HepG2 (cell line): ENCODE measurements at regions not wholly inside any gene's neighbourhood (a gene's known extent, or its start where the extent isn't known, plus 50 kb on each side); places are given as distances from the start of the nearest gene placed in this dataset.

Experiments used
- ATAC-seq: fragments of 200-7000 bp; cut with Tn5 transposase; 3 replicates; pipeline ENCODE4 v1.9.1; 2020; ENCODE audit warnings: mild to moderate bottlenecking, moderate library complexity
- BruUV-seq: library from RNA; stranded (reverse); fragments of 400-500 nt; replicated peaks from 2 replicates; lab custom pipeline; 2021; lab: Mats Ljungman, UMichigan
- CTCF ChIA-PET: fragments of 300-600 bp; formaldehyde crosslinking; extraction: SDS; loops from one replicate; lab custom pipeline; 2021; ENCODE audit warnings: low total read pairs, inconsistent platforms, low intra/inter-chr PET ratio; lab: Yijun Ruan, JAX
- POLR2A ChIA-PET: fragments of 350-600 bp; sonication (Branson Sonifier 250); formaldehyde crosslinking; loops from one replicate; lab custom pipeline; 2020; ENCODE audit warnings: antibody characterized with exemption, inconsistent platforms; lab: Yijun Ruan, JAX
- DNase-seq: peaks from one replicate; pipeline ENCODE4 v3.0.0-alpha.2; 2015; ENCODE audit warnings: low spot score
- FAIRE-seq: peaks from 3 replicates; lab custom pipeline; 2011; peaks lifted over from hg19 to GRCh38; lab: Jason Lieb, UNC
- H2AFZ ChIP-seq: one replicate; pipeline ENCODE4 v1.6.1; 2011; ENCODE audit warnings: low read length, inconsistent platforms
- H3K27ac ChIP-seq: fragments of 300-600 bp; 3 replicates; pipeline ENCODE4 v1.8.0; 2011; ENCODE audit warnings: mixed run types, mild to moderate bottlenecking, mixed read lengths, low read length, inconsistent platforms; ENCODE audit not compliant: insufficient read depth; ENCODE audit errors: extremely low read length
- H3K27me3 ChIP-seq, 2 experiments: fragments of 200-600 bp in 1 of 2; 2 replicates in 1 of 2; 3 replicates in 1 of 2; pipeline versions ENCODE4 v1.6.0 to v1.8.0; 2011; ENCODE audit warnings: low read length in 2 of 2, mild to moderate bottlenecking in 2 of 2, moderate library complexity in 2 of 2, inconsistent platforms in 1 of 2; ENCODE audit not compliant: insufficient read depth in 2 of 2, control insufficient read depth in 1 of 2
- H3K36me3 ChIP-seq, 2 experiments: fragments of 200-600 bp in 1 of 2; replicated peaks in 1 of 2; 2 replicates in 1 of 2; 3 replicates in 1 of 2; pipeline versions ENCODE4 v1.5.1 to v1.8.0; 2011; ENCODE audit warnings: low read length in 2 of 2, inconsistent platforms in 1 of 2; ENCODE audit not compliant: insufficient read depth in 2 of 2, control insufficient read depth in 1 of 2
- H3K4me1 ChIP-seq: 2 replicates; pipeline ENCODE4 v1.5.1; 2012; ENCODE audit warnings: low read length, inconsistent platforms; ENCODE audit not compliant: insufficient read depth
- H3K4me2 ChIP-seq: 2 replicates; pipeline ENCODE4 v1.6.0; 2011; ENCODE audit warnings: low read depth, low read length, inconsistent platforms
- H3K4me3 ChIP-seq, 3 experiments: fragments of 200-600 bp in 1 of 3; sonication (generic), shearing (Covaris generic) in 1 of 3; replicated peaks in 1 of 3; 2 replicates each; pipeline ENCODE4 v1.5.1; 2011 to 2016; ENCODE audit warnings: low read length in 3 of 3, inconsistent platforms in 2 of 3, low read depth in 2 of 3, mild to moderate bottlenecking in 2 of 3, control low read depth in 1 of 3, mixed read lengths in 1 of 3; ENCODE audit not compliant: insufficient read depth in 1 of 3
- H3K79me2 ChIP-seq: one replicate; pipeline ENCODE4 v1.6.1; 2011; ENCODE audit warnings: low read length, inconsistent platforms; ENCODE audit not compliant: insufficient read depth
- H3K9ac ChIP-seq: 2 replicates; pipeline ENCODE4 v1.6.0; 2011; ENCODE audit warnings: mild to moderate bottlenecking, low read depth, low read length, inconsistent platforms; ENCODE audit not compliant: insufficient read depth
- H3K9me3 ChIP-seq: 2 replicates; pipeline ENCODE4 v1.5.1; 2012; ENCODE audit warnings: mild to moderate bottlenecking, low read length
- H4K20me1 ChIP-seq: 2 replicates; pipeline ENCODE4 v1.6.0; 2011; ENCODE audit warnings: inconsistent platforms, mild to moderate bottlenecking, low read length, moderate library complexity; ENCODE audit not compliant: insufficient read depth
- DNMT1 ChIP-seq: sonication (generic); formaldehyde crosslinking; IDR thresholded peaks from 2 replicates; pipeline ENCODE4 v1.5.1; 2020; ENCODE audit warnings: mild to moderate bottlenecking, missing genetic modification reagents
- EEA1 ChIP-seq: sonication (generic); formaldehyde crosslinking; IDR thresholded peaks from 2 replicates; pipeline ENCODE4 v1.5.1; 2020; ENCODE audit warnings: mild to moderate bottlenecking, missing genetic modification reagents, borderline replicate concordance
- HOXA5 ChIP-seq: sonication (generic); formaldehyde crosslinking; IDR thresholded peaks from 2 replicates; pipeline ENCODE4 v1.4.0; 2020; ENCODE audit warnings: missing genetic modification reagents
- MED13 ChIP-seq: sonication (generic); formaldehyde crosslinking; IDR thresholded peaks from 2 replicates; pipeline ENCODE4 v1.5.0; 2020; ENCODE audit warnings: missing genetic modification reagents
- POGZ ChIP-seq: sonication (generic); formaldehyde crosslinking; IDR thresholded peaks from 2 replicates; pipeline ENCODE4 v1.4.0; 2020; ENCODE audit warnings: mild to moderate bottlenecking, missing genetic modification reagents
- SMAD9 ChIP-seq: sonication (generic); formaldehyde crosslinking; IDR thresholded peaks from 2 replicates; pipeline ENCODE4 v1.5.1; 2020; ENCODE audit warnings: mild to moderate bottlenecking, missing genetic modification reagents
- TBX2 ChIP-seq: sonication (generic); formaldehyde crosslinking; IDR thresholded peaks from 2 replicates; pipeline ENCODE4 v1.5.0; 2020; ENCODE audit warnings: missing genetic modification reagents, mild to moderate bottlenecking, borderline replicate concordance
- TBX3 ChIP-seq: fragments of 450-650 bp; IDR thresholded peaks from 2 replicates; pipeline ENCODE4 v1.6.1; 2017; ENCODE audit warnings: antibody characterized with exemption, mild to moderate bottlenecking, inconsistent platforms, borderline replicate concordance
- ZKSCAN8 ChIP-seq: IDR thresholded peaks from 2 replicates; pipeline ENCODE4 v1.6.1; 2016; ENCODE audit warnings: borderline replicate concordance, missing genetic modification reagents, missing compliant biosample characterization
- ZNF605 ChIP-seq: sonication (generic); formaldehyde crosslinking; IDR thresholded peaks from 2 replicates; pipeline ENCODE4 v1.8.0; 2022; ENCODE audit warnings: mild to moderate bottlenecking, missing genetic modification reagents
- WGBS: methylation state at CpG from one replicate; pipeline ENCODE4 v1.1.6; 2017; ENCODE audit warnings: low lambda C conversion rate; 5-methylcytosine and 5-hydroxymethylcytosine counted together
- in situ Hi-C: cut with HindIII; loops from 2 replicates; pipeline ENCODE4 v1.10.0; 2017; ENCODE audit warnings: low pct_unique_long_range_greater_than_20kb; ENCODE audit not compliant: extremely low pct_ligation_motif_present
- intact Hi-C: fragments of 100-400 bp; cut with micrococcal nuclease; formaldehyde crosslinking; loops from one replicate; pipeline ENCODE4 v1.10.0; 2022; ENCODE audit not compliant: unreplicated experiment
- TF ChIP-seq, protein P1 (sequence below): sonication (generic); formaldehyde crosslinking; IDR thresholded peaks from 2 replicates; pipeline ENCODE4 v1.4.0; 2020; ENCODE audit warnings: low read depth, mild to moderate bottlenecking, missing genetic modification reagents
- TF ChIP-seq, protein P2 (sequence below): sonication (generic); formaldehyde crosslinking; IDR thresholded peaks from 2 replicates; pipeline ENCODE4 v1.5.1; 2020; ENCODE audit warnings: mild to moderate bottlenecking, missing genetic modification reagents, borderline replicate concordance
- TF ChIP-seq, protein P3 (sequence below): sonication (generic); formaldehyde crosslinking; IDR thresholded peaks from 2 replicates; pipeline ENCODE4 v1.4.0; 2020; ENCODE audit warnings: missing genetic modification reagents, mild to moderate bottlenecking, borderline replicate concordance

DNA sequence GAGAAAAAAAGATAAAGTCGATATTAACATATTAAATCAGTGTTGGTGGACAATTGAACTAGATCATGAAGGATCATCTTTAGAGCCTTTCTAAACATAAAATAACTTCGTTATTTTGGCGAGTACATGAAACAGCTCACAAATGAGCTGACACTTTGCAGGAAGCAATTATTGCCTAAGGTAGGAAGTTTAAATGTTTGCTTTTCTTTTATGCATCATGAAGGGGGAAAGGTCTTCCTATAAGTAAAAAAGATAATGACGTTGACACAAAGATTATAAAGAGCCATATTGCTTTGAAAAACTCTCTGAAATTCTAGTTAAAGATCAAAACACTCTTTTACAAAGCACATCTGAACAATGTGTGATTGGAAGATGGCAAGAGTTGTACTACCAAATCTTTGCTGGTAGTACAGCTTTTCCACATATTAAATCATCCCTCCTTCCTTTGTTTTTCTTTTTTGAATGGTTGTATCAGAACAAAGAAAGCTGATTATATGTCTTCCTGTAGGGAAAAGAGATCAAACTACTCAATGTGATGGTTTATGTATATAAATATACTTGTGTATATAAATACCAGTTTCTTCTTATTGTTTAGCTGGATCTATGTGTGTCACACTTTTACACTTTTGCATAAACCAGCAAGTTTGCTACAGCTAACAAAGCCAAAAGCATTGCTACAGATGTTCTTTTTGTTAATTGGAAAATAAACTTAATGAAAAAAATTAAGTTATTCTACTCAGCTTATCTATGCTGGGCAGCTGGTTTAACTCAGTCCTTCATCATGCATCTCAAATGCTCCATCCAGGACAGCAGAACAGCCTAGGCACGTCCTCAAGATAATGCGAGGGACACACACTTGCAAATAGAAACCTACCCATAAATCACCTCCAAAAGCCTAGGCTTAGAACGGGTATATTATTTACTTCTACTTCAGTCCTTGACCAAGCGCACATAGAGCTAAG is 850.8 kb upstream of the ROBO1 start:
- H3K27ac ChIP-seq, result peak overlapping the region; percentile 48
- DNase-seq (peak; percentile 84), FAIRE-seq (peak; percentile 70), ATAC-seq (peak; percentile 88)
- in situ Hi-C loops (no loop called here), intact Hi-C loops (no loop called here)
- H3K36me3 ChIP-seq, result no peaks in the 10 kb centered on the region
- H3K9me3 ChIP-seq, result no peaks in the 10 kb centered on the region
- no peaks in the 10 kb centered on the region for H4K20me1 ChIP-seq
- no peak overlapping the region for H3K9ac ChIP-seq
- CTCF ChIA-PET, result no interaction called here
- H3K4me1 ChIP-seq, result peaks cover 23% of the 10 kb centered on the region
- no TSS peak for BruUV-seq
- 38% methylated on average over 8 of the region's 8 CpGs for WGBS
- no peak overlapping the region for H2AFZ ChIP-seq
- no peak overlapping the region for H3K4me3 ChIP-seq
- H3K27me3 ChIP-seq, result no peaks in the 10 kb centered on the region
- POLR2A ChIA-PET, result no interaction called here
- 0 out of 2 replicates have a peak overlapping the region, but pooled peaks have one; percentile 19 for H3K4me2 ChIP-seq
- H3K79me2 ChIP-seq, result no peaks in the 10 kb centered on the region
- TF ChIP-seq SMAD9, result no peak
- peak; percentile 69 for TF ChIP-seq TBX2 (CRISPR knock-in tag)
- no peak for TF ChIP-seq ZNF605 (CRISPR knock-in tag)
- TF ChIP-seq POGZ (CRISPR knock-in tag), result peak; percentile 82
- TF ChIP-seq, protein P1, sequence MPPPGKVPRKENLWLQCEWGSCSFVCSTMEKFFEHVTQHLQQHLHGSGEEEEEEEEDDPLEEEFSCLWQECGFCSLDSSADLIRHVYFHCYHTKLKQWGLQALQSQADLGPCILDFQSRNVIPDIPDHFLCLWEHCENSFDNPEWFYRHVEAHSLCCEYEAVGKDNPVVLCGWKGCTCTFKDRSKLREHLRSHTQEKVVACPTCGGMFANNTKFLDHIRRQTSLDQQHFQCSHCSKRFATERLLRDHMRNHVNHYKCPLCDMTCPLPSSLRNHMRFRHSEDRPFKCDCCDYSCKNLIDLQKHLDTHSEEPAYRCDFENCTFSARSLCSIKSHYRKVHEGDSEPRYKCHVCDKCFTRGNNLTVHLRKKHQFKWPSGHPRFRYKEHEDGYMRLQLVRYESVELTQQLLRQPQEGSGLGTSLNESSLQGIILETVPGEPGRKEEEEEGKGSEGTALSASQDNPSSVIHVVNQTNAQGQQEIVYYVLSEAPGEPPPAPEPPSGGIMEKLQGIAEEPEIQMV (CRISPR knock-in tag), result no peak
- peak; percentile 40; the same call in 1 of the 2 replicates for TF ChIP-seq MED13 (CRISPR knock-in tag)
- TF ChIP-seq TBX3, result peak; percentile 91
- TF ChIP-seq, protein P2, sequence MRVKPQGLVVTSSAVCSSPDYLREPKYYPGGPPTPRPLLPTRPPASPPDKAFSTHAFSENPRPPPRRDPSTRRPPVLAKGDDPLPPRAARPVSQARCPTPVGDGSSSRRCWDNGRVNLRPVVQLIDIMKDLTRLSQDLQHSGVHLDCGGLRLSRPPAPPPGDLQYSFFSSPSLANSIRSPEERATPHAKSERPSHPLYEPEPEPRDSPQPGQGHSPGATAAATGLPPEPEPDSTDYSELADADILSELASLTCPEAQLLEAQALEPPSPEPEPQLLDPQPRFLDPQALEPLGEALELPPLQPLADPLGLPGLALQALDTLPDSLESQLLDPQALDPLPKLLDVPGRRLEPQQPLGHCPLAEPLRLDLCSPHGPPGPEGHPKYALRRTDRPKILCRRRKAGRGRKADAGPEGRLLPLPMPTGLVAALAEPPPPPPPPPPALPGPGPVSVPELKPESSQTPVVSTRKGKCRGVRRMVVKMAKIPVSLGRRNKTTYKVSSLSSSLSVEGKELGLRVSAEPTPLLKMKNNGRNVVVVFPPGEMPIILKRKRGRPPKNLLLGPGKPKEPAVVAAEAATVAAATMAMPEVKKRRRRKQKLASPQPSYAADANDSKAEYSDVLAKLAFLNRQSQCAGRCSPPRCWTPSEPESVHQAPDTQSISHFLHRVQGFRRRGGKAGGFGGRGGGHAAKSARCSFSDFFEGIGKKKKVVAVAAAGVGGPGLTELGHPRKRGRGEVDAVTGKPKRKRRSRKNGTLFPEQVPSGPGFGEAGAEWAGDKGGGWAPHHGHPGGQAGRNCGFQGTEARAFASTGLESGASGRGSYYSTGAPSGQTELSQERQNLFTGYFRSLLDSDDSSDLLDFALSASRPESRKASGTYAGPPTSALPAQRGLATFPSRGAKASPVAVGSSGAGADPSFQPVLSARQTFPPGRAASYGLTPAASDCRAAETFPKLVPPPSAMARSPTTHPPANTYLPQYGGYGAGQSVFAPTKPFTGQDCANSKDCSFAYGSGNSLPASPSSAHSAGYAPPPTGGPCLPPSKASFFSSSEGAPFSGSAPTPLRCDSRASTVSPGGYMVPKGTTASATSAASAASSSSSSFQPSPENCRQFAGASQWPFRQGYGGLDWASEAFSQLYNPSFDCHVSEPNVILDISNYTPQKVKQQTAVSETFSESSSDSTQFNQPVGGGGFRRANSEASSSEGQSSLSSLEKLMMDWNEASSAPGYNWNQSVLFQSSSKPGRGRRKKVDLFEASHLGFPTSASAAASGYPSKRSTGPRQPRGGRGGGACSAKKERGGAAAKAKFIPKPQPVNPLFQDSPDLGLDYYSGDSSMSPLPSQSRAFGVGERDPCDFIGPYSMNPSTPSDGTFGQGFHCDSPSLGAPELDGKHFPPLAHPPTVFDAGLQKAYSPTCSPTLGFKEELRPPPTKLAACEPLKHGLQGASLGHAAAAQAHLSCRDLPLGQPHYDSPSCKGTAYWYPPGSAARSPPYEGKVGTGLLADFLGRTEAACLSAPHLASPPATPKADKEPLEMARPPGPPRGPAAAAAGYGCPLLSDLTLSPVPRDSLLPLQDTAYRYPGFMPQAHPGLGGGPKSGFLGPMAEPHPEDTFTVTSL (CRISPR knock-in tag), result peak; percentile 98
- TF ChIP-seq, protein P3, sequence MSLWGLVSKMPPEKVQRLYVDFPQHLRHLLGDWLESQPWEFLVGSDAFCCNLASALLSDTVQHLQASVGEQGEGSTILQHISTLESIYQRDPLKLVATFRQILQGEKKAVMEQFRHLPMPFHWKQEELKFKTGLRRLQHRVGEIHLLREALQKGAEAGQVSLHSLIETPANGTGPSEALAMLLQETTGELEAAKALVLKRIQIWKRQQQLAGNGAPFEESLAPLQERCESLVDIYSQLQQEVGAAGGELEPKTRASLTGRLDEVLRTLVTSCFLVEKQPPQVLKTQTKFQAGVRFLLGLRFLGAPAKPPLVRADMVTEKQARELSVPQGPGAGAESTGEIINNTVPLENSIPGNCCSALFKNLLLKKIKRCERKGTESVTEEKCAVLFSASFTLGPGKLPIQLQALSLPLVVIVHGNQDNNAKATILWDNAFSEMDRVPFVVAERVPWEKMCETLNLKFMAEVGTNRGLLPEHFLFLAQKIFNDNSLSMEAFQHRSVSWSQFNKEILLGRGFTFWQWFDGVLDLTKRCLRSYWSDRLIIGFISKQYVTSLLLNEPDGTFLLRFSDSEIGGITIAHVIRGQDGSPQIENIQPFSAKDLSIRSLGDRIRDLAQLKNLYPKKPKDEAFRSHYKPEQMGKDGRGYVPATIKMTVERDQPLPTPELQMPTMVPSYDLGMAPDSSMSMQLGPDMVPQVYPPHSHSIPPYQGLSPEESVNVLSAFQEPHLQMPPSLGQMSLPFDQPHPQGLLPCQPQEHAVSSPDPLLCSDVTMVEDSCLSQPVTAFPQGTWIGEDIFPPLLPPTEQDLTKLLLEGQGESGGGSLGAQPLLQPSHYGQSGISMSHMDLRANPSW (CRISPR knock-in tag), result peak; percentile 40; the same call in 1 of the 2 replicates
- no peak for TF ChIP-seq EEA1 (CRISPR knock-in tag)
- no peak for TF ChIP-seq DNMT1
- peak; percentile 64; the same call in 1 of the 2 replicates for TF ChIP-seq ZKSCAN8 (CRISPR knock-in tag)
- 0 out of 2 replicates have a peak, but pooled peaks have one; percentile 61 for TF ChIP-seq HOXA5 (CRISPR knock-in tag)
